C4-2B (cell line): ENCODE measurements at regions not wholly inside any gene's neighbourhood (a gene's known extent, or its start where the extent isn't known, plus 50 kb on each side); places are given as distances from the start of the nearest gene placed in this dataset.

ENCODE experiments used
- CTCF ChIP-seq: fragments of 450-650 bp; conservative IDR thresholded peaks from 2 replicates; pipeline ENCODE4 v1.5.1; 2017; ENCODE audit warnings: mild to moderate bottlenecking
- ZFX ChIP-seq: fragments of 450-650 bp; IDR thresholded peaks from 2 replicates; pipeline ENCODE4 v1.6.1; 2017

- TF ChIP-seq CTCF: no peak
- TF ChIP-seq ZFX: no peak
Observed at GRCh38 chr5:143892908-143893307, 80.9 kb downstream of the HMHB1 start.
